ENCODE measurements at regions not wholly inside any gene's neighbourhood (a gene's known extent, or its start where the extent isn't known, plus 50 kb on each side); places are given as distances from the start of the nearest gene placed in this dataset.
"Not testable (repeated sequence)": the region's sequence is repeated elsewhere in the genome, so short reads cannot be mapped to it uniquely, and the experiment has no call there.

DNA sequence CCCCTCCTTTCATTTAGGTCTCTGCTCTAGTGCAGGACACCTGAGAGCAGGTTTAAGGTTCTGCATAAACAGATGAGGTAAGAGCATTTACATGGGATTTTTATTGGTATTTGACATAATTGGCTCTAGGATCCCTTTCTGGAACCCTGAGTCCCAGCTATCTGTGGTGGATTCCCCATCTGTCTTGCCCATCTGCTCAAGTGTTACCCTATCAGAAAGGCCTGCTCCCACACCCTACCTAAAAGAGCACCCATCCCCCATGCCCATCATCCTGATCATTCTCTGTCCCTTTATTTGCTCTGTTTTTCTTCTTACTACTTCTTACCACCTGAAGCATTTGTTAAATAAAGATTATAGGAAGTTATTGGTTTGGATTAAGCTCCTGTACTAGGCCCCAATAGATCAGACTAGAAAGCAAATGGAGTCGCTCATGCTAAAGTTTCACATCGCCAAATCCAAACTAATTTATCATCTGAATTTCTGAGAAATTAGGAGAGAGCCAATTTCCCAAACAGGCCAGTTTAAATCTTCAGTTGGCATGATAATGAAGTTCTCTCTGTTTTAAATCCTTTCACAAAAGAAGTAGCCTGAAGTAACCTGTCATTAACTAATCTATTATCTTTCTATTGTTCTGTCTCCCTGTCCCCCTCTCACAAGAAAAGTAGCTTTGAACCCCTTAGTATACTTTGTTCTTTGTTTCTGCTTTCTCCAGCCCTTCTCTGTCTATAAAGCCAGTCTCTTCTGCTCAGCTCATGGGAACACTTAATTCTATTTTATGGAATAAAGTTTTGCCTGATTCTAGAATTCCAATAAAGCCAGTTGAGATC is 178.6 kb downstream of the ZNF674 start:
- peak; percentile 84 for DNase-seq

DNA sequence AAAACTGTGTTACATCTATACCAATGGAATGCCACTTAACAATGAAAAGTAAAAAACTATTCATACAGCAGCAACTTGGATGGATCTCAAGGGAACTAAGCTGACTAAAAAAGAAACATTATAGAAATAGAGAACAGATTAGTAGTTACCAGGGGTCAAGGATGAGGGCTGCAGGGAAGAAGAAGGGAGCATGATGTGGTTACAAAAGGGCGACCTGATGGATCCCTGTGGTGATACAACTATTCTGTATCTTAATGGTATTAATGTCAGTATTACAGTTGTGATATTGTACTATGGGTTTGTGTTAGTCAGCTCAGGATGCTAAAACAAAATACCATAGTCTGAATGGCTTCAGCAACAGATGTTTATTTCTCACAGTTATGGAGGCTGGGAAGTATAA is 190.7 kb downstream of the ZNF674 start:
- DNase-seq, result no peak

DNA sequence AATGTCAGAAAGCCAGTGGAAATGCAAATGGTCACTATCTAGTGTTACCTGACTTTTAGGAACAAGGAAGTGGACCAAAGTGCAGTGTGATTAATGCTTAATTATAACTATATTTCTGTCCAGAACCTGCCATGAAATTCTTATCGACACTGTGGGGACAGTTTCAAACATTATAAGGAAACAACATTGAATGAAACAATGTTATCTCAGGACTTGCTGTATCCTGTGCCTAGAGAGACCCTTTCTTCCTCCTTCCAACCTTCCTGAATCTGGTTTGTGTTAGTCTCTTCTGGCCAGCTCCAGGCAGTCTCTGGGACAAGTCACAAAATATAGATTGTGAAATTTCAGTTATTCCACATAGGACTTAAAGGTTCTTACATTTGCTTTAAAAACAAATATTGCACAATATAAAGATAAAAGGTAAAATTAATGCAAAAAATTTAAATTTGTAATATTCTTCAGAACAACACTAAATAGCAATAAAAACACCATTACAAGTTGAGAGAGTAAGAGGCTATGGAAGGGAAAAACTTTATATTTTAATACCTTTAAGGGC is 203.4 kb downstream of the ZNF674 start:
- no peak for DNase-seq

GRCh38 chrX:46340696-46341095 is 204.5 kb downstream of the ZNF674 start:
- no peak for DNase-seq

- no peak for DNase-seq
Observed at GRCh38 chrX:46333550-46333949, 211.7 kb downstream of the ZNF674 start.

DNA sequence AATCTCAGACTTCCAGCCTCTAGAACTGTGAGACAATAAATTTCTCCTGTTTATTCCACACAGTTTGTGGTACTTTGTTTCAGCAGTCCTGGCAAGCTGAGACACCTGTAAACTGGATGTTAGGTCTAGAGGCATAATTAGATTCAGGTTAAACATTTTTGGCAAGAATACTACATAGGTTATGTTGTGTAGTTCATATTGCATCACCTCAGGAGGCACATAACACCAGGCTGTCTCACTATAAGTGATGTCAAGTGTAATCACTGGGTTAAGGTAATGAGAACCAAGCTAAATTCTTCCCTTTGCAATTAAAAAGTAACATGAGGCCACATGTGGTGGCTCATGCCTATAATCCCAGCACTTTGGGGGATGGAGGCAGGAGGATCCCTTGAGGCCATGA is 214.2 kb downstream of the ZNF674 start:
- DNase-seq, result no peak

DNA sequence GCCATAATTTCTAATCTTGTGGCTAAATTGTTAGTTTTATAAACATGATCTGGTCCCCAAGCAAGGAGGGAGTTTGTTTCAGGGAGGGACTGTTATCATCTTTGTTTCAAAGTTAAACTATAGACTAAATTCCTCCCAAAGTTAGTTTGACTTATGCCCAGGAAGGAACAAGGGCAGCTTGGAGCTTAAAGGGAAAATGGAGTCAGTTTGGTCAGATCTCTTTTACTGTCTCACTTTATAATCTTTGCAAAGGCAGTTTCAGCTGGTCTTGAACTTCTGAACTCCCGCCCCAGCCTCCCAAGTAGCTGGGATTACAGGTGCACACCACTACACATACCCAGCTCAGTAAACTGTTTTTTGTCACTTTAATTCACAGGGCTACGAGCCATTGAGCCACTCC is 214.7 kb downstream of the ZNF674 start:
- no peak for DNase-seq

DNA sequence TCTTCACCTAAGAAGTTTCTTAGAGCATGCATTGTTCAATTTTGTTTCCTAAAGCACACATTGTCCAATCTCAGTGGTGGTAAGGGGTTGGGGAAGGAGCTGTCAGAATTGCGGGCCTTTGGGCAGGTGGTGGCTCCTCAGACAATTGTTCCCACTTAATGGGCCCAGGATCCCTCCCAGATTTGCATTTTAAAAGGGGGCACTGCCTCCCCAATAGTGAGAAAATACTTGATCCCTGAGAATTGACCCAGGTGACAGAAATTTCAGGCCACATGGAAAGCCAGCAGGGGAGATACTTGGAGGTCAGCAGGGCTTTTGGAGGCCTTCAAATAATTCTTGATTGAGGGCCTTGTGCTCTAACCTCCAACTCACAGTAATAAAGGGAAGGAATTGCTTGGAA is 217.1 kb downstream of the ZNF674 start:
- no peak for DNase-seq

DNA sequence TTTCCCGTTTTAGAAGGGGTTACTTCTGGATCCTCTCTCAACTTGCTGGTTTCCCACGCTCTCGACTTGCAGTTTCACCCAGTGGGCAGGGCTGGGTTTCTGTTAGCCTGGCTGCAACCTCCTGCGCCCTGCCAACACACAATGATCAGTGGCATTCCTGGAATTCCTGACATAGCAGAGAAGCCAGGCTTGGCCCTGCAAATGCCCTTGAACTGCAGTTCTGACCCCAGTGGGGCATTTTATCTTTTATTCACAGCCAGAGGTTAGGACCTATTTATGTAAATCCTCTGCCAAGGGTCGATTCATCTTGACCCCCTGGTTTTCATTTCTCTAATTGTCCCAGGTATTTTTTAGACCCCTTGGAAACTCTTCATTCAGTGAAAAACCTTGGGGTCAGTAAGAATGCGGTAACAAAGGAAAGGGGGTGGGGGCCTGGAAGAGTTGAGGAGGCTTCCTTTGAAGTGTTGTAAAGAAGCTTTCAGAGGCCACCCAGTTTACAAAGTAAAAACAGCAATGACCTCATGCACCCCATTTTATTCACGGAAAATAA is 217.6 kb downstream of the ZNF674 start:
- no peak for DNase-seq

- no peak for DNase-seq
Observed at GRCh38 chrX:46326161-46326560, 219.1 kb downstream of the ZNF674 start.

- DNase-seq, result no peak
Observed at GRCh38 chrX:46325312-46325877, 219.8 kb downstream of the ZNF674 start.

- no peak for DNase-seq
Observed at GRCh38 chrX:46324166-46324565, 221.1 kb downstream of the ZNF674 start.

GRCh38 chrX:46322929-46323328 is 222.3 kb downstream of the ZNF674 start:
- DNase-seq, result not testable (repeated sequence)

DNA sequence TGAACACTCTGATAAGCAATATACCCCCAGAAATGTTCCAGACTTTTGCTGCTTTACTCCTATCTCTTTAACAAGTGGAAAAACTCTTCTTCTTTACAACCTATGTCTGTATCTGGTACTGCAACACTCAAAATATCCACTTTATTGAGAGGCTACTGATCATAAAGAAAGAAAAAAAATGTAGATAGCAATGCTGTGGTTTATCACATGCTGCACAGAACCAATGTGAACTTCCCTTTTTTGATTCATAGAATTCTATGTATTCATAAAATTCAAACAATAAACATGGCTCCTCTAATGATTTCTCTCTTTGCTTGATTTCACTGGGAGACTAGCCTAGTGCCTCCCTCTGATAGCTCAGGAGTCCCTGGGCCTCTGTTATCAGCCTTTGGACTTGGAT is 223.5 kb downstream of the ZNF674 start:
- DNase-seq, result no peak

DNA sequence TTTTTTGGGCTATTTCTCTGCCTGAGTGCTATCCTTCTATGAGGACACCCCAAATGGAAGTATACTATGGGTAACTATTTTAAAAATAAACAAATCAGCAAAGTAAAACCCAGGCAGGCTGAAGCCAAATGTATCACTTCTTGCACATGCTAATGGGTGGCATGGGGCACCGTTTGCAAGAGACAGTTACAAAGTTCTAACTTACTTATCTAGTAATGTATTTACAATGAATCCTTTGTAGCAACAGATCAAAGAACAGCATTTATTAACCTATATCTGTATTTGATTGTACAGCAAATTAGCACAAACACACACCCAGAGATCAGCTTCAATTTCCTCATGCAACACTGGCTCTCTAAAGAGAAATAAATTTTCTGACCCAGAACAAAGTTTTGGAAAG is 225.5 kb downstream of the ZNF674 start:
- no peak for DNase-seq

DNA sequence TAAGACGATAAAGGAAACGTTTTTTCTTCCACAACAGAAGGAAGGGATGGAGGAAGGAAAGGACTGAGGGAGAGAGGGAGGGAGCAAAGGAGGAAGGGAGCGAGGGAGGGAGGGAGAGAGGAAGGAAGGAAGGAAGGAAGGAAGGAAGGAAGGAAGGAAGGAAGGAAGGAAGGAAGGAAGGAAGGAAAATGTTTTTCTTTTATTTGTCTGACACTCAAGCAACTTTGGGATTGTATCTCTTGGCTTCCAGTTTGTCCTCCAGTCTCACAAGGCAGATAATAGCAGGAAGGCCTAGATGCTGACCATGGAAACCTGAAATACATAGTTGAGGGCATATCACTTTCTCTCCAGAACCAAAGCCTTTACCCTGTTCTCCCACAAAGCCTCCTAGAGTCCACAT is 226.7 kb downstream of the ZNF674 start:
- no peak for DNase-seq

- no peak for DNase-seq
Observed at GRCh38 chrX:46317163-46317562, 228.1 kb downstream of the ZNF674 start.

DNA sequence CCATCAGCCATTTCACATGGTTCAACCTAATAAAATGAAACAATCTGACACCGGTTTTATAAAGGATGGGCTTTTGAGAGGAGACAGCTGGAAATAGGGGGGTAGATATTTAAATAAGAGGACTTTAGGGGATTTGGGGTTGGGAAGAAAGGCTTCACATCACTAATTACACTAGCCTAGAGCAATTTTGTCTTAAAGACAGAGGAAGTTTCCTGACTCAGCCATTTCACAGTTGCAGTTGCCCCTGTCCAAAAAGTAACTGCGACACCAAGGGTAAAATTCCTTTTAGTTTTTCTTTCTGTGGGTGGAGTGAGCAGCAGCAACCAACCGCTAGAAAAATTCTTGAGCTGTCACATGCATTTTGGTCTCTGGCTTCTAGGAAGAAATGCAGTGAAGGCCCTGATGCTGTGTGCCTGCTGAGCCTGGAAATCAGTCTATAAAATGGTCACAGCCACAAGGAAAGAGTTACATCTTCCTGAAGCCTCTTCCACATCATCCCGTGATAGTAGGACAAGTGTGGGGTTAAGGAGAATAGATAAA is 233.6 kb downstream of the ZNF674 start:
- no peak for DNase-seq

- no peak for DNase-seq
Observed at GRCh38 chrX:46310815-46311497, 234.3 kb downstream of the ZNF674 start.

DNA sequence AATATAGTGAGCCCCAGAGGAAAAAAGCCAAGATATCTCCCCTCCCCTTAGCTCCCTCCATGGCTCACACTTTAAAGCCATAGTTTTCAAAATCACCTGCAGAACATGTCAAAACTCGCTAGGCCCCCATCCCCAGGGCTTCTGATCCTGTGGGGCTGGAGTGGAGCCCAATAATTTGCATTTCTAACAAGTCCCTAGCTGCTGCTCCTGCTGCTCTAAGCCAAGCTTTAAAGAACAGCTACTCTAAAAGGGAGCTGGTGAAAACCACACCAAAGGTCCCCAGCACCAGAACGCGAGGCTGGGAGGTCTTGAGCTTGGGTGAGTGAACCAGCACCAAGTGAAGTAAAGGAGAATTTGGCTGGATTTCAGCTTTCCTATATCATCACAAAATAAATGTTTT is 237.1 kb downstream of the ZNF674 start:
- peak; percentile 13 for DNase-seq

- DNase-seq, result no peak
Observed at GRCh38 chrX:46306103-46306502, 239.1 kb downstream of the ZNF674 start.

GRCh38 chrX:46305431-46305830 is 239.8 kb downstream of the ZNF674 start:
- no peak for DNase-seq

DNA sequence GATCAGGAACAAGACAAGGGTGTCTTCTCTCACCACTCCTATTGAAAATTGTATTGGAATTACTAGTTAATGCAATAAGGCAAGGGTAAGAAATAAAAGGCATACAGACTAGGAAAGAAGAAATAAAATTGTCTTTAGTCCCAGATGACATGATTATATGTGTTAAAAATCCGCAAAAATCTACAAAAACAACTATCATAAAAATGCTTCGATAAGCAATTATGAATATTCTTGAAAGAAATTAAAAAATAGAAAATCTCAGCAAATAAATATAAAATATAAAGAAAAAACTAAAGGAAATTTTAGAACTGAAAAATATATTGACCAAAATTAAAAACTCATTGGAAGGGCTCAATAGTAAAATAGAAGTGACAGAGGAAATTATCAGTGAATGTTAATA is 243.3 kb downstream of the ZNF674 start:
- DNase-seq, result no peak

Data from NCI-H2171 treated with DMSO at 0.1 percent for 48 hours (cell line).